Nephron progenitor cell (in vitro differentiated cells): ENCODE measurements at regions not wholly inside any gene's neighbourhood (a gene's known extent, or its start where the extent isn't known, plus 50 kb on each side); places are given as distances from the start of the nearest gene placed in this dataset.

Source experiments
- DNase-seq: peaks from one replicate; pipeline ENCODE4 v3.0.0; 2021
- H3K27ac Mint-ChIP-seq: 2 replicates; pipeline ENCODE4 v1.8.0; 2021; ENCODE audit warnings: mild to moderate bottlenecking, moderate library complexity, mixed read lengths
- H3K27me3 Mint-ChIP-seq: 2 replicates; pipeline ENCODE4 v1.8.0; 2021; ENCODE audit warnings: mild to moderate bottlenecking, low read depth, mixed read lengths; ENCODE audit not compliant: poor library complexity
- H3K36me3 Mint-ChIP-seq: 2 replicates; pipeline ENCODE4 v1.8.0; 2021; ENCODE audit warnings: low read depth, mixed read lengths
- H3K4me1 Mint-ChIP-seq: 2 replicates; pipeline ENCODE4 v1.8.0; 2021; ENCODE audit warnings: mixed read lengths
- H3K4me3 Mint-ChIP-seq: 2 replicates; pipeline ENCODE4 v1.8.0; 2021; ENCODE audit warnings: mild to moderate bottlenecking, moderate library complexity, mixed read lengths
- H3K9me3 Mint-ChIP-seq: 2 replicates; pipeline ENCODE4 v1.8.0; 2021; ENCODE audit warnings: mild to moderate bottlenecking, moderate library complexity, mixed read lengths
- CTCF ChIP-seq: fragments of 200-600 bp; sonication (generic); IDR thresholded peaks from 2 replicates; pipeline ENCODE4 v1.5.0; 2021; ENCODE audit warnings: antibody characterized with exemption

GRCh38 chr11:58782066-58782465, 50.3 kb upstream of the GLYAT start:
- Mint-ChIP-seq H3K4me1 (no peaks in the 10 kb centered on the region), H3K9me3 (peaks cover 71% of the 10 kb centered on the region), H3K36me3 (no peaks in the 10 kb centered on the region), H3K27me3 (no peaks in the 10 kb centered on the region), H3K27ac (no peak overlapping the region), H3K4me3 (no peak overlapping the region)
- no peak for TF ChIP-seq CTCF
- DNase-seq, result no peak
